ENCODE measurements at regions not wholly inside any gene's neighbourhood (a gene's known extent, or its start where the extent isn't known, plus 50 kb on each side); places are given as distances from the start of the nearest gene placed in this dataset.

DNA sequence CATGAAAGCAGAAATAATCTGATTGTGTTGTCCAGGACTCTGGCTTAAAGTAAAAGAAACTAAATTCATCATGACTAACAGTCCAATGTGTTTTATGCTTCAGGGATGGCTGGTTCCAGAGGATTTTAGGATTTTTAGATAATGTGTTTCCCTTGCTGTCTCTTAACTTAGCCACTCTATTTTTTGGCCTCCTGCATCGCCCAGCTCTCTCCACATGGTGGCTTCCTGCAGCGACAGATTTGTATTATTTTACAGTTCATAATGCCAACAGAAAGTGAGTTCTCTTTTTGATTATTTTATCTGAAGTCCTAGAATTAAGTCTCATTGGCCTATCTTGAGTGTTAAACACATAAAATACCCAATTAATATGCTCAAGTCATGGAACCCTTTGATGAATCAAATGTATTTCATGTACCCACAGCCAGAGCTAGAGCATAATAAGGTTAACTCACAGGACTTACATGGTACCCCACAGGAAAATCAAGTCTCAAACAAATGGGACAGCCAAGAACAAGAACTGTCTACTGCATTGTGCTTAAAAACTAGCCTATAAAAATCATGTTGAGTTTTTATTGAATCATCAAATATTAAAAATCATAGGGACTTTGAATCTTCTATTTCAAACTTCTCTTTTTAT, 582.5 kb downstream of the DOK5 start:
- Histone ChIP-seq H3K4me1 (replicated peaks) (no peaks in the 10 kb centered on the region), H3K4me3 (no peak overlapping the region), H3K27ac (no peak overlapping the region), H3K36me3 (no peaks in the 10 kb centered on the region), H3K9me3 (no peaks in the 10 kb centered on the region), H3K27me3 (replicated peaks; ENCODE audit: insufficient read depth) (no peaks in the 10 kb centered on the region)
- 51% methylated on average over 2 of the region's 2 CpGs for WGBS
- TF ChIP-seq POLR2A (IDR thresholded peaks at IDR 0.05) (no peak), CTCF (IDR thresholded peaks at IDR 0.05) (peak in 1 of 4 experiments; percentile 22)
- no peak for DNase-seq (ENCODE audit: low spot score)
- intact Hi-C loops (cut with DNase I), result no loop called here

DNA sequence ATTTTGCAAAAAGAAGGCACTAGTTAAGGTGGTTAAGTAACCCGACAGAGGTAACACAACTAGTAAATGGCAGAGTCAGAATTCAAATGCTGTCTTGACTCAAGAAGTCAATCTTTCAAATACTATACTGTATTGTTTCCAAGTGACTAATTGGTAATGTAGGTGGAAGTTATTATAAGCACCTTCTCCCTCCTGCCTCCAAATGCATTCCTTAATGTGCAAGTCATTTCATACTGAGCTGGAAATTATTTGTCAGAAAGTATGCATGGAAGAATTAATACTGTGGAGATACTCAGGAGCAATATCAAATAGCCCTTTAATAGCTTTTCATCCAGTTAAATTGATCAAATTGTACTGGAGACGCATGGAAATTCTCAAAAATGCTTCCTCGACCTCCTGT, 579.1 kb downstream of the DOK5 start:
- TF ChIP-seq CTCF (IDR thresholded peaks at IDR 0.05), result no peak
- no peak for TF ChIP-seq POLR2A (IDR thresholded peaks at IDR 0.05)
- 88% methylated on average over 3 of the region's 3 CpGs for WGBS
- H3K27me3 ChIP-seq (replicated peaks; ENCODE audit: insufficient read depth), result no peaks in the 10 kb centered on the region
- no peak for DNase-seq (ENCODE audit: low spot score)
- no peaks in the 10 kb centered on the region for H3K4me1 ChIP-seq (replicated peaks)
- no peaks in the 10 kb centered on the region for H3K9me3 ChIP-seq
- intact Hi-C loops (cut with DNase I), result no loop called here
- no peaks in the 10 kb centered on the region for H3K36me3 ChIP-seq
- H3K4me3 ChIP-seq, result no peak overlapping the region
- no peak overlapping the region for H3K27ac ChIP-seq

DNA sequence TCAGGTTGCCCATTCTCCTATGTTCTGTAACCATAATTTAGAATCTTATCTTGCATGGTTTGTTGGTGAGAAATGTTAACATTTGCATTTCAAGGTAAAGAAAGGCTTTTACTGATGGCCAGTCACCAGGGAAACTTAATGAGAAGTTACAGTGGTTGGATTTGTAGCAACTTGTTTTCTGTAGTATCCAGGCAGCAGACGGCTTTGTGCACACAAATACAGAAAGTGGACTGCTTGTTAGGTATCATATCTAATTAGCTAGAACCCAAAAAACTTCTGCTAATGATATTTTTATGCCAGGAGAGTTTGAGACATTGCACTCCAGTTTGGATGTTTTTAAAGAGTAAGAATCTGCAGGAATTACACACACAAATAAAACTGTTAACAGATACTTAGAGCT, 578.0 kb downstream of the DOK5 start:
- Histone ChIP-seq H3K36me3 (no peaks in the 10 kb centered on the region), H3K27ac (no peak overlapping the region), H3K27me3 (replicated peaks; ENCODE audit: insufficient read depth) (no peaks in the 10 kb centered on the region), H3K4me3 (no peak overlapping the region), H3K9me3 (no peaks in the 10 kb centered on the region), H3K4me1 (replicated peaks) (no peaks in the 10 kb centered on the region)
- 69% methylated on average over 1 of the region's 1 CpG for WGBS
- intact Hi-C loops (cut with DNase I), result no loop called here
- TF ChIP-seq CTCF (IDR thresholded peaks at IDR 0.05), result no peak
- no peak for TF ChIP-seq POLR2AphosphoS5 (IDR thresholded peaks at IDR 0.05)
- no peak for DNase-seq (ENCODE audit: low spot score)

DNA sequence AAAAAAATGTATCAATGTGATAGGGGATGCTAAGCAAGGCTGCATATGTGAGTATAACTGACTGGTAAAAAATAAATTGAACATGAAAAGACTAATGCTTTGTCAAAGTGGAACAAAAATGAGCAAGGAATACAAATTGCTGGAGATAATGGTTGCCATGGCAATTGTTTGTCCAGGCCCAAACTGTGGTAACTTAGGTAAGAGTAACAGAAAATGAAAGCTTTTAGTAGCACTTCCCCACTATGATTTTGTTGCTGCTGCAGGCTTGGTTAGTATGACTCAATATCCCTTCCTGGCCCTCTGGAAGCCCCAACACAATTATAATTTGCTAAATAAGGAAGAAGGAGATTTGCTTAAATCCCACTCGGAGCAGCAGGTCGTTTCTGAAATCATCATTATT, 577.1 kb downstream of the DOK5 start:
- intact Hi-C loops (cut with DNase I), result no loop called here
- 83% methylated on average over 2 of the region's 2 CpGs for WGBS
- no peak overlapping the region for H3K4me3 ChIP-seq
- DNase-seq (ENCODE audit: low spot score), result no peak
- no peaks in the 10 kb centered on the region for H3K9me3 ChIP-seq
- no peak for TF ChIP-seq POLR2AphosphoS5 (IDR thresholded peaks at IDR 0.05)
- TF ChIP-seq POLR2A (IDR thresholded peaks at IDR 0.05), result no peak
- no peak for TF ChIP-seq CTCF (IDR thresholded peaks at IDR 0.05)
- H3K27me3 ChIP-seq (replicated peaks; ENCODE audit: insufficient read depth), result no peaks in the 10 kb centered on the region
- H3K36me3 ChIP-seq, result no peaks in the 10 kb centered on the region
- H3K27ac ChIP-seq, result no peak overlapping the region
- no peaks in the 10 kb centered on the region for H3K4me1 ChIP-seq (replicated peaks)

DNA sequence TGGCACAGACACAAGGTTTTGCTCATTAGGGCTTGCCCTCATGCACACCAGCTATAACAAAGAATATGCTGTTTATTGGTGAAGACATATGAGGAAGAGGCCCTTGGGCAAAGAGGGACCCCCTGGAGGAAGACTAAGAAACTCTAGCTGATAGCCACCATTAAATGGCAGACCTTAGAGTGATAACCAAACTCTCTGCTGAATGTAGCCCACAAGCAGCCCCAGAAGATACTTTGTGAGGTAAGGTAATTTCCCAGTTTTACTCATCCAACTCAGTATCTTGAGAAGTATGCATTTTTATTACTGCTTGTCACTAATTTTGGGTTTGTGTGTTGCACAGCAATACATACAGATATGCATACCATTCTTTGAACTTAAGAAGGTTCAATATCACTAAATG, 563.3 kb downstream of the DOK5 start:
- no peak overlapping the region for H3K27ac ChIP-seq
- intact Hi-C loops (cut with DNase I), result no loop called here
- no peak for DNase-seq (ENCODE audit: low spot score)

More for the DNA sequence above, 563.3 kb downstream of the DOK5 start:
- no peaks in the 10 kb centered on the region for H3K4me1 ChIP-seq (replicated peaks)
- no peak overlapping the region for H3K4me3 ChIP-seq
- H3K27me3 ChIP-seq (replicated peaks; ENCODE audit: insufficient read depth), result no peaks in the 10 kb centered on the region
- H3K36me3 ChIP-seq, result no peaks in the 10 kb centered on the region
- no peaks in the 10 kb centered on the region for H3K9me3 ChIP-seq
- TF ChIP-seq CTCF (IDR thresholded peaks at IDR 0.05), result no peak
- TF ChIP-seq POLR2A (IDR thresholded peaks at IDR 0.05), result no peak
- TF ChIP-seq POLR2AphosphoS5 (IDR thresholded peaks at IDR 0.05), result no peak

All from prostate gland (tissue), 2 donors.